GM23338 (cell line): ENCODE measurements at regions not wholly inside any gene's neighbourhood (a gene's known extent, or its start where the extent isn't known, plus 50 kb on each side); places are given as distances from the start of the nearest gene placed in this dataset.

Source experiments
- ATAC-seq: fragments of 200-7000 bp; cut with Tn5 transposase; 3 replicates; pipeline ENCODE4 v1.9.1; 2020
- DNase-seq: peaks from one replicate; pipeline ENCODE4 v3.0.0-alpha.2; 2015; ENCODE audit warnings: low spot score
- H2AFZ ChIP-seq: fragments of 200-600 bp; sonication (generic); 2 replicates; pipeline ENCODE4 v1.8.0; 2016; ENCODE audit warnings: antibody characterized with exemption, mild to moderate bottlenecking, moderate library complexity
- H3F3A ChIP-seq: fragments of 200-600 bp; sonication (generic); replicated peaks from 2 replicates; pipeline ENCODE4 v1.8.0; 2017; ENCODE audit warnings: antibody characterized with exemption, mixed run types, low read depth
- H3K27ac ChIP-seq: fragments of 200-600 bp; sonication (generic); 2 replicates; pipeline ENCODE4 v1.6.1; 2016; ENCODE audit warnings: low read depth
- H3K27me3 ChIP-seq: fragments of 200-600 bp; sonication (generic); 2 replicates; pipeline ENCODE4 v1.8.0; 2016; ENCODE audit warnings: mild to moderate bottlenecking, mixed run types, moderate library complexity; ENCODE audit not compliant: insufficient read depth
- H3K36me3 ChIP-seq: fragments of 200-600 bp; sonication (generic); 2 replicates; pipeline ENCODE4 v1.8.0; 2016; ENCODE audit warnings: mild to moderate bottlenecking; ENCODE audit not compliant: insufficient read depth
- H3K4me1 ChIP-seq: fragments of 200-600 bp; sonication (generic); 2 replicates; pipeline ENCODE4 v1.8.0; 2016; ENCODE audit warnings: mild to moderate bottlenecking, moderate library complexity; ENCODE audit not compliant: insufficient read depth
- H3K4me2 ChIP-seq: fragments of 200-600 bp; sonication (generic); 2 replicates; pipeline ENCODE4 v1.7.1; 2017; ENCODE audit warnings: mixed run types
- H3K4me3 ChIP-seq: fragments of 200-600 bp; sonication (generic); 2 replicates; pipeline ENCODE4 v1.6.1; 2016; ENCODE audit warnings: mixed run types
- H3K79me2 ChIP-seq: fragments of 200-600 bp; sonication (generic); replicated peaks from 2 replicates; pipeline ENCODE4 v1.8.0; 2017; ENCODE audit warnings: mild to moderate bottlenecking; ENCODE audit not compliant: insufficient read depth
- H3K9me2 ChIP-seq: fragments of 200-600 bp; sonication (generic); 2 replicates; pipeline ENCODE4 v1.8.0; 2017; ENCODE audit not compliant: insufficient read depth
- H4K20me1 ChIP-seq: fragments of 200-600 bp; sonication (generic); replicated peaks from 2 replicates; pipeline ENCODE4 v1.8.0; 2017; ENCODE audit warnings: mild to moderate bottlenecking; ENCODE audit not compliant: insufficient read depth
- H3K27ac Mint-ChIP-seq: 2 replicates; pipeline ENCODE4 v1.8.0; 2020; ENCODE audit warnings: inconsistent platforms, mild to moderate bottlenecking, moderate library complexity, mixed read lengths
- H3K27me3 Mint-ChIP-seq: 3 replicates; pipeline ENCODE4 v1.8.0; 2022; ENCODE audit warnings: low read depth, mild to moderate bottlenecking, moderate library complexity, mixed read lengths, inconsistent platforms; ENCODE audit not compliant: insufficient read depth, poor library complexity
- H3K36me3 Mint-ChIP-seq: 3 replicates; pipeline ENCODE4 v1.8.0; 2021; ENCODE audit warnings: low read depth, mild to moderate bottlenecking, inconsistent platforms, moderate library complexity, mixed read lengths
- H3K4me1 Mint-ChIP-seq: 3 replicates; pipeline ENCODE4 v1.8.0; 2020; ENCODE audit warnings: mild to moderate bottlenecking, inconsistent platforms, mixed read lengths
- H3K4me3 Mint-ChIP-seq: 3 replicates; pipeline ENCODE4 v1.8.0; 2021; ENCODE audit warnings: moderate library complexity, mild to moderate bottlenecking, inconsistent platforms, mixed read lengths
- H3K9me3 Mint-ChIP-seq: 3 replicates; pipeline ENCODE4 v1.8.0; 2020; ENCODE audit warnings: moderate library complexity, mild to moderate bottlenecking, inconsistent platforms, mixed read lengths
- CREB1 ChIP-seq: fragments of 250-450 bp; sonication (Bioruptor Pico); IDR thresholded peaks from 2 replicates; pipeline ENCODE4 v1.5.0; 2020; ENCODE audit warnings: low read depth, mild to moderate bottlenecking, moderate library complexity
- EZH2 ChIP-seq: fragments of 200-600 bp; sonication (generic); IDR thresholded peaks from one replicate; pipeline ENCODE4 v1.8.0; 2017; ENCODE audit warnings: antibody characterized with exemption, mild to moderate bottlenecking, low read depth; ENCODE audit not compliant: unreplicated experiment
- EZH2phosphoT487 ChIP-seq: fragments of 200-600 bp; sonication (generic); IDR thresholded peaks from one replicate; pipeline ENCODE4 v1.8.1; 2018; ENCODE audit warnings: antibody characterized with exemption; ENCODE audit not compliant: unreplicated experiment
- JUNB ChIP-seq: IDR thresholded peaks from one replicate; pipeline ENCODE4 v1.6.1; 2016; ENCODE audit warnings: antibody characterized with exemption; ENCODE audit not compliant: unreplicated experiment
- NANOG ChIP-seq: IDR thresholded peaks from 2 replicates; pipeline ENCODE4 v1.6.1; 2016; ENCODE audit warnings: antibody characterized with exemption, borderline replicate concordance
- POLR2AphosphoS5 ChIP-seq: IDR thresholded peaks from 2 replicates; pipeline ENCODE4 v1.6.1; 2016; ENCODE audit warnings: antibody characterized with exemption, low read depth
- STAT1 ChIP-seq: IDR thresholded peaks from one replicate; pipeline ENCODE4 v1.6.1; 2016; ENCODE audit warnings: antibody characterized with exemption; ENCODE audit not compliant: unreplicated experiment
- ZNF114 ChIP-seq: fragments of 250-450 bp; sonication (Bioruptor Pico); IDR thresholded peaks from 2 replicates; pipeline ENCODE4 v1.5.0; 2020; ENCODE audit warnings: mild to moderate bottlenecking, moderate library complexity
- ZNF331 ChIP-seq: fragments of 250-450 bp; sonication (Bioruptor Pico); IDR thresholded peaks from 2 replicates; pipeline ENCODE4 v1.5.0; 2020; ENCODE audit warnings: low read depth, mild to moderate bottlenecking, moderate library complexity
- TF ChIP-seq, protein P1 (sequence below), 2 experiments: fragments of 200-600 bp in 1 of 2; sonication (generic) in 1 of 2; conservative IDR thresholded peaks; 2 replicates each; pipeline versions ENCODE4 v1.5.1 to v1.6.1; 2016 to 2017; ENCODE audit warnings: antibody characterized with exemption in 2 of 2, low read depth in 2 of 2, mild to moderate bottlenecking in 2 of 2, moderate library complexity in 1 of 2
- TF ChIP-seq, protein P2 (sequence below): IDR thresholded peaks from one replicate; pipeline ENCODE4 v1.6.1; 2018; ENCODE audit warnings: antibody characterized with exemption; ENCODE audit not compliant: unreplicated experiment
- TF ChIP-seq, protein P3 (sequence below): fragments of 250-450 bp; sonication (Bioruptor Pico); IDR thresholded peaks from 2 replicates; pipeline ENCODE4 v1.5.0; 2020; ENCODE audit warnings: mild to moderate bottlenecking, moderate library complexity
- TF ChIP-seq, protein P4 (sequence below): IDR thresholded peaks from 2 replicates; pipeline ENCODE4 v1.6.1; 2016; ENCODE audit warnings: antibody characterized with exemption

DNA sequence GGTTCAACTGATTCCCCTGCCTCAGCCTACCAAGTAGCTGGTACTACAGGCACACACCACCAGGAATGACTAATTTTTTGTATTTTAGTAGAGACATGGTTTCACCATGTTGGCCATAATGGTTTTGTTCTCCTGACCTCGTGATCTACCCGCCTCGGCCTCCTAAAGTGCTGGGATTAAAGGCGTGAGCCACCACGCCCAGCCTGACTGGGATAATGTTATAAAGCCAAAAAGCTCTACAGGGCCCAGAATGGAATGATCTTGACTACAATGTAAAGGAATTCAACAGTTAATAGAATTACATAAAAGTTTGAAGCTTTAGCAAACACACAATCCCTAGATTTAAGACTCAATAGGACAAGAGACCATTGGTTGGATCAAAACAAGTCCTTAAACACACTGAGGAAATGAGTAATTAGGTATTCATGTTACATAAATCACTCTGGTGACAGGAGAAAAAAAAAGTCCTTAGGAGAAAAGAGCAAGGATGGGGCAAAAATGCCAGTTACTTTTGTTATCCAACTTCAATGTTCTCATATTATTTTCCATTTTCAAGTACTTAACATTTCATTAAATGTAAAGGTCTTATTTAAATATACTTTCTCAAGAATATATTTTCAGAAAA, 504.9 kb downstream of the TSPY10 start:
- Histone ChIP-seq H3K9me2 (no peaks in the 10 kb centered on the region), H4K20me1 (no peaks in the 10 kb centered on the region), H3K27ac (no peak overlapping the region), H3K27me3 (no peaks in the 10 kb centered on the region), H3K4me3 (no peak overlapping the region), H3K79me2 (no peaks in the 10 kb centered on the region), H3K4me1 (no peaks in the 10 kb centered on the region), H3K36me3 (no peaks in the 10 kb centered on the region), H2AFZ (no peak overlapping the region), H3K4me2 (no peak overlapping the region), H3F3A (no peaks in the 10 kb centered on the region)
- no peak for DNase-seq
- TF ChIP-seq CREB1 (CRISPR knock-in tag) (no peak), EZH2phosphoT487 (no peak), EZH2 (no peak), POLR2AphosphoS5 (no peak), ZNF331 (CRISPR knock-in tag) (no peak), ZNF114 (CRISPR knock-in tag) (no peak), NANOG (no peak), JUNB (no peak), STAT1 (no peak)
- TF ChIP-seq, protein P1, sequence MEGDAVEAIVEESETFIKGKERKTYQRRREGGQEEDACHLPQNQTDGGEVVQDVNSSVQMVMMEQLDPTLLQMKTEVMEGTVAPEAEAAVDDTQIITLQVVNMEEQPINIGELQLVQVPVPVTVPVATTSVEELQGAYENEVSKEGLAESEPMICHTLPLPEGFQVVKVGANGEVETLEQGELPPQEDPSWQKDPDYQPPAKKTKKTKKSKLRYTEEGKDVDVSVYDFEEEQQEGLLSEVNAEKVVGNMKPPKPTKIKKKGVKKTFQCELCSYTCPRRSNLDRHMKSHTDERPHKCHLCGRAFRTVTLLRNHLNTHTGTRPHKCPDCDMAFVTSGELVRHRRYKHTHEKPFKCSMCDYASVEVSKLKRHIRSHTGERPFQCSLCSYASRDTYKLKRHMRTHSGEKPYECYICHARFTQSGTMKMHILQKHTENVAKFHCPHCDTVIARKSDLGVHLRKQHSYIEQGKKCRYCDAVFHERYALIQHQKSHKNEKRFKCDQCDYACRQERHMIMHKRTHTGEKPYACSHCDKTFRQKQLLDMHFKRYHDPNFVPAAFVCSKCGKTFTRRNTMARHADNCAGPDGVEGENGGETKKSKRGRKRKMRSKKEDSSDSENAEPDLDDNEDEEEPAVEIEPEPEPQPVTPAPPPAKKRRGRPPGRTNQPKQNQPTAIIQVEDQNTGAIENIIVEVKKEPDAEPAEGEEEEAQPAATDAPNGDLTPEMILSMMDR (conservative IDR thresholded peaks at IDR 0.05; ENCODE audit: low read depth in 2 of 2), result no peak
- TF ChIP-seq, protein P2, sequence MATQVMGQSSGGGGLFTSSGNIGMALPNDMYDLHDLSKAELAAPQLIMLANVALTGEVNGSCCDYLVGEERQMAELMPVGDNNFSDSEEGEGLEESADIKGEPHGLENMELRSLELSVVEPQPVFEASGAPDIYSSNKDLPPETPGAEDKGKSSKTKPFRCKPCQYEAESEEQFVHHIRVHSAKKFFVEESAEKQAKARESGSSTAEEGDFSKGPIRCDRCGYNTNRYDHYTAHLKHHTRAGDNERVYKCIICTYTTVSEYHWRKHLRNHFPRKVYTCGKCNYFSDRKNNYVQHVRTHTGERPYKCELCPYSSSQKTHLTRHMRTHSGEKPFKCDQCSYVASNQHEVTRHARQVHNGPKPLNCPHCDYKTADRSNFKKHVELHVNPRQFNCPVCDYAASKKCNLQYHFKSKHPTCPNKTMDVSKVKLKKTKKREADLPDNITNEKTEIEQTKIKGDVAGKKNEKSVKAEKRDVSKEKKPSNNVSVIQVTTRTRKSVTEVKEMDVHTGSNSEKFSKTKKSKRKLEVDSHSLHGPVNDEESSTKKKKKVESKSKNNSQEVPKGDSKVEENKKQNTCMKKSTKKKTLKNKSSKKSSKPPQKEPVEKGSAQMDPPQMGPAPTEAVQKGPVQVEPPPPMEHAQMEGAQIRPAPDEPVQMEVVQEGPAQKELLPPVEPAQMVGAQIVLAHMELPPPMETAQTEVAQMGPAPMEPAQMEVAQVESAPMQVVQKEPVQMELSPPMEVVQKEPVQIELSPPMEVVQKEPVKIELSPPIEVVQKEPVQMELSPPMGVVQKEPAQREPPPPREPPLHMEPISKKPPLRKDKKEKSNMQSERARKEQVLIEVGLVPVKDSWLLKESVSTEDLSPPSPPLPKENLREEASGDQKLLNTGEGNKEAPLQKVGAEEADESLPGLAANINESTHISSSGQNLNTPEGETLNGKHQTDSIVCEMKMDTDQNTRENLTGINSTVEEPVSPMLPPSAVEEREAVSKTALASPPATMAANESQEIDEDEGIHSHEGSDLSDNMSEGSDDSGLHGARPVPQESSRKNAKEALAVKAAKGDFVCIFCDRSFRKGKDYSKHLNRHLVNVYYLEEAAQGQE, result no peak
- TF ChIP-seq, protein P3, sequence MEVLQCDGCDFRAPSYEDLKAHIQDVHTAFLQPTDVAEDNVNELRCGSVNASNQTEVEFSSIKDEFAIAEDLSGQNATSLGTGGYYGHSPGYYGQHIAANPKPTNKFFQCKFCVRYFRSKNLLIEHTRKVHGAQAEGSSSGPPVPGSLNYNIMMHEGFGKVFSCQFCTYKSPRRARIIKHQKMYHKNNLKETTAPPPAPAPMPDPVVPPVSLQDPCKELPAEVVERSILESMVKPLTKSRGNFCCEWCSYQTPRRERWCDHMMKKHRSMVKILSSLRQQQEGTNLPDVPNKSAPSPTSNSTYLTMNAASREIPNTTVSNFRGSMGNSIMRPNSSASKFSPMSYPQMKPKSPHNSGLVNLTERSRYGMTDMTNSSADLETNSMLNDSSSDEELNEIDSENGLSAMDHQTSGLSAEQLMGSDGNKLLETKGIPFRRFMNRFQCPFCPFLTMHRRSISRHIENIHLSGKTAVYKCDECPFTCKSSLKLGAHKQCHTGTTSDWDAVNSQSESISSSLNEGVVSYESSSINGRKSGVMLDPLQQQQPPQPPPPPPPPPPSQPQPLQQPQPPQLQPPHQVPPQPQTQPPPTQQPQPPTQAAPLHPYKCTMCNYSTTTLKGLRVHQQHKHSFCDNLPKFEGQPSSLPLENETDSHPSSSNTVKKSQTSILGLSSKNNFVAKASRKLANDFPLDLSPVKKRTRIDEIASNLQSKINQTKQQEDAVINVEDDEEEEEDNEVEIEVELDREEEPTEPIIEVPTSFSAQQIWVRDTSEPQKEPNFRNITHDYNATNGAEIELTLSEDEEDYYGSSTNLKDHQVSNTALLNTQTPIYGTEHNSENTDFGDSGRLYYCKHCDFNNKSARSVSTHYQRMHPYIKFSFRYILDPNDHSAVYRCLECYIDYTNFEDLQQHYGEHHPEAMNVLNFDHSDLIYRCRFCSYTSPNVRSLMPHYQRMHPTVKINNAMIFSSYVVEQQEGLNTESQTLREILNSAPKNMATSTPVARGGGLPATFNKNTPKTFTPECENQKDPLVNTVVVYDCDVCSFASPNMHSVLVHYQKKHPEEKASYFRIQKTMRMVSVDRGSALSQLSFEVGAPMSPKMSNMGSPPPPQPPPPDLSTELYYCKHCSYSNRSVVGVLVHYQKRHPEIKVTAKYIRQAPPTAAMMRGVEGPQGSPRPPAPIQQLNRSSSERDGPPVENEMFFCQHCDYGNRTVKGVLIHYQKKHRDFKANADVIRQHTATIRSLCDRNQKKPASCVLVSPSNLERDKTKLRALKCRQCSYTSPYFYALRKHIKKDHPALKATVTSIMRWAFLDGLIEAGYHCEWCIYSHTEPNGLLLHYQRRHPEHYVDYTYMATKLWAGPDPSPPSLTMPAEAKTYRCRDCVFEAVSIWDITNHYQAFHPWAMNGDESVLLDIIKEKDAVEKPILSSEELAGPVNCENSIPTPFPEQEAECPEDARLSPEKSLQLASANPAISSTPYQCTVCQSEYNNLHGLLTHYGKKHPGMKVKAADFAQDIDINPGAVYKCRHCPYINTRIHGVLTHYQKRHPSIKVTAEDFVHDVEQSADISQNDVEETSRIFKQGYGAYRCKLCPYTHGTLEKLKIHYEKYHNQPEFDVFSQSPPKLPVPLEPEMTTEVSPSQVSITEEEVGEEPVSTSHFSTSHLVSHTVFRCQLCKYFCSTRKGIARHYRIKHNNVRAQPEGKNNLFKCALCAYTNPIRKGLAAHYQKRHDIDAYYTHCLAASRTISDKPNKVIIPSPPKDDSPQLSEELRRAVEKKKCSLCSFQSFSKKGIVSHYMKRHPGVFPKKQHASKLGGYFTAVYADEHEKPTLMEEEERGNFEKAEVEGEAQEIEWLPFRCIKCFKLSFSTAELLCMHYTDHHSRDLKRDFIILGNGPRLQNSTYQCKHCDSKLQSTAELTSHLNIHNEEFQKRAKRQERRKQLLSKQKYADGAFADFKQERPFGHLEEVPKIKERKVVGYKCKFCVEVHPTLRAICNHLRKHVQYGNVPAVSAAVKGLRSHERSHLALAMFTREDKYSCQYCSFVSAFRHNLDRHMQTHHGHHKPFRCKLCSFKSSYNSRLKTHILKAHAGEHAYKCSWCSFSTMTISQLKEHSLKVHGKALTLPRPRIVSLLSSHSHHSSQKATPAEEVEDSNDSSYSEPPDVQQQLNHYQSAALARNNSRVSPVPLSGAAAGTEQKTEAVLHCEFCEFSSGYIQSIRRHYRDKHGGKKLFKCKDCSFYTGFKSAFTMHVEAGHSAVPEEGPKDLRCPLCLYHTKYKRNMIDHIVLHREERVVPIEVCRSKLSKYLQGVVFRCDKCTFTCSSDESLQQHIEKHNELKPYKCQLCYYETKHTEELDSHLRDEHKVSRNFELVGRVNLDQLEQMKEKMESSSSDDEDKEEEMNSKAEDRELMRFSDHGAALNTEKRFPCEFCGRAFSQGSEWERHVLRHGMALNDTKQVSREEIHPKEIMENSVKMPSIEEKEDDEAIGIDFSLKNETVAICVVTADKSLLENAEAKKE (CRISPR knock-in tag), result no peak
- TF ChIP-seq, protein P4, sequence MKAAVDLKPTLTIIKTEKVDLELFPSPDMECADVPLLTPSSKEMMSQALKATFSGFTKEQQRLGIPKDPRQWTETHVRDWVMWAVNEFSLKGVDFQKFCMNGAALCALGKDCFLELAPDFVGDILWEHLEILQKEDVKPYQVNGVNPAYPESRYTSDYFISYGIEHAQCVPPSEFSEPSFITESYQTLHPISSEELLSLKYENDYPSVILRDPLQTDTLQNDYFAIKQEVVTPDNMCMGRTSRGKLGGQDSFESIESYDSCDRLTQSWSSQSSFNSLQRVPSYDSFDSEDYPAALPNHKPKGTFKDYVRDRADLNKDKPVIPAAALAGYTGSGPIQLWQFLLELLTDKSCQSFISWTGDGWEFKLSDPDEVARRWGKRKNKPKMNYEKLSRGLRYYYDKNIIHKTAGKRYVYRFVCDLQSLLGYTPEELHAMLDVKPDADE, result no peak
- H3K4me1 Mint-ChIP-seq, result no peaks in the 10 kb centered on the region
- H3K9me3 Mint-ChIP-seq, result peaks cover 75% of the 10 kb centered on the region
- no peak for ATAC-seq
- H3K4me3 Mint-ChIP-seq, result no peak overlapping the region
- no peaks in the 10 kb centered on the region; the same call in 2 of the 3 replicates for H3K36me3 Mint-ChIP-seq
- peaks cover 2% of the 10 kb centered on the region for H3K27me3 Mint-ChIP-seq
- H3K27ac Mint-ChIP-seq, result no peak overlapping the region
